ENCODE measurements at regions not wholly inside any gene's neighbourhood (a gene's known extent, or its start where the extent isn't known, plus 50 kb on each side); places are given as distances from the start of the nearest gene placed in this dataset.
"Not testable (repeated sequence)": the region's sequence is repeated elsewhere in the genome, so short reads cannot be mapped to it uniquely, and the experiment has no call there.

- TF ChIP-seq CTCF (IDR thresholded peaks at IDR 0.05; ENCODE audit: low read depth, low read length, poor library complexity, severe bottlenecking); EZH2phosphoT487 (IDR thresholded peaks at IDR 0.05; ENCODE audit: borderline replicate concordance, low read length): not testable (repeated sequence)
These were observed 628.9 kb downstream of the ETNK1 start for GRCh38 chr12:23253910-23254309.
